NCI-H446 (cell line): ENCODE measurements at regions not wholly inside any gene's neighbourhood (a gene's known extent, or its start where the extent isn't known, plus 50 kb on each side); places are given as distances from the start of the nearest gene placed in this dataset.
"Not testable (repeated sequence)": the region's sequence is repeated elsewhere in the genome, so short reads cannot be mapped to it uniquely, and the experiment has no call there.

Experiments used
- DNase-seq, 2 experiments: peaks; one replicate each; lab custom pipeline; 2025; lab: John Stamatoyannopoulos, UW

DNA sequence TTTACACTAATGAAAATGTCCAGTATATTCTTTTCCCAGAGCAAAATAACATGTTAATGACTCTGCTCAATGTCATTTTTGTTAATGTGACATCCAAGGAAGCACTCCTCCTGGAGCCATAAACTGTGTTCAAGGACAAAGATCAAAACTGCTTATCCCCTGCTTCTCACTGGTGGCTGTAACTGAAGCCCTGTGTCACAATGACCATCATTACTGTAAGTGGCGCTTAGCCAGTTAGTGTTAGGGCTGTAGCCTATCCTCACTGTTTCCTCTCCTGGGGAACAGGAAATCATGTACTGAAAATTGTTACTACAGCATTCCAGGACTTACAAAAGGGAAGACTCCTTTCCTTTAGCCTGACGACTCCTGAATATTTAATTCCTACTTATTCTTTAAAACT, 71.7 kb upstream of the COX7C start:
- no peak for DNase-seq

DNA sequence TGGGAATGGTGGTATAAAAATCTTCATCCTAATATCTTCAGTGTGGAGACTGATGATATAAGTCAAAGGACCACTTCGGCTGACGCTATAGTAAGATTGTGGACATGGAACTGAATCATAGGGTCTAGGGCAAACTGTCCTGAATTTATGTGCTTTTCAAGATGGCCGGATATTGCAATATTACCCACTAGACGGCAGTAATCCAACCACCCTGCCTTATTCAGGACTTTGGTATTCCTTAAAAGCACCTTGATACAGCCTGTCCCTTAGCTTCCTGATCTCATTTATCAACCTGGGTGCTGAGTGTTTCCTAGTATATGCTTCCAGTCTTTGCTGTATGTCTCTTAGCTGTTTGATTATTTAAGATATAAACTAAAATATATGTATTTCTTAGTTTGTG, 71.2 kb upstream of the COX7C start:
- DNase-seq = no peak

DNA sequence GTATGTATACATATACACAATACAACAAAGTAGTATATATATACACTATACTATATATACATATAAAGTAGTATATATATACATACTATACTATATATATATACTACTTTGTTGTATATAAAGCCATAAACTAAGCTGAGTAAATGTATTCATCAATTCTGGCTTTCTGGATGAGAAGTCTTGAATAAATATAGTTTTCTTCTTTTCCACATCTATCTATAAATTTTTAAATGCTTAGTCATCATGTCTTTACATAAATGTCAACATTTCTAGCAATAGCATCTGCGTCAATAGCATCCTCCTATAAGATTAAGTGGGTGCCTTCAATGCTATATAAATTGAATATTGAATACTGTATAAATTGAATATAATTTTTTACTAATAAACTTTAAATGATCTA, 63.1 kb upstream of the COX7C start:
- DNase-seq = no peak

DNA sequence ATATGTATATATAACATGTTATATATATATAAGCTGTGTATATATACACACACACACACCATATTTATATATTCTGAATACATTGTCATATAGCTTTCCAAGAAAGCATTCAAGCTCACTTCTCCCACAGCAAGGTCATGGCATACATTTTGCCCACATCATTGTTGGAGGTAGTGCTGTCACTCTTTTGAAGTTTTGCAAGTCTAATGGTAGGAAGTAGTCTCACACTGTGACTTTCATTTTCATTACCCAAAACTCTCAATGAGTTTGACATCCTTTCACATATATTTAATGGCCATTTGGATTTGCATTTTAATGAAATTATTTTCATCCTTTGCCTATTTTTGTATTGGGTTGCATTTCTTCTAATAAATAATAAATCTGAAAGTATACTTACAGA, 59.8 kb upstream of the COX7C start:
- no peak for DNase-seq

DNA sequence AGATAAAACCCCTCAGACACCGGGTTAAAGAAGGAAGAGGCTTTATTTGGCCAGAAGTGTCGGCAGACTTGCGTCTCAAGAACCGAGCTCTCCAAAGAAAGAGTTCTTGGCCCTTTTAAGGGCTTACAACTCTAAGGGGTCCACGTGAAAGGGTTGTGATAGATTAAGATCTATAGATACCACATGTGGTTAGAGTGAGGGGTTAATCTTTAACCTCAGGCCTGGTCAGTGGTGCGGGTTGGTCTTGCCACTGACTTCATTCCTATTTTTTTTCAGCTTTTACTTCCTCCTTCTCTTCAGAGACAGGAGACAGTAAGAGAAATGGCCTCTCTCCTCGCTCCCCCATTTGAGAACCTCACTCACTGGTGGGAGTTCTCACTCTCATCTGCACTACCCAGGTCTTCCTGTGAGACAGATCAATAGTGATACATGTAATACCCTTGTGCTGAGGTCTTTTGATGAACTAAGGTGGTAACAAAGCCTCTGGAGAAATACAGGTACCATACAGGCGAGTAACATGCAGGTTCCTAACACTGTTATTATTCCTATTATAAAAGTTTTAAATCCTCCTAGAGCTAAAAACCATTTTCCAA, 52.4 kb upstream of the COX7C start:
- DNase-seq = no peak

DNA sequence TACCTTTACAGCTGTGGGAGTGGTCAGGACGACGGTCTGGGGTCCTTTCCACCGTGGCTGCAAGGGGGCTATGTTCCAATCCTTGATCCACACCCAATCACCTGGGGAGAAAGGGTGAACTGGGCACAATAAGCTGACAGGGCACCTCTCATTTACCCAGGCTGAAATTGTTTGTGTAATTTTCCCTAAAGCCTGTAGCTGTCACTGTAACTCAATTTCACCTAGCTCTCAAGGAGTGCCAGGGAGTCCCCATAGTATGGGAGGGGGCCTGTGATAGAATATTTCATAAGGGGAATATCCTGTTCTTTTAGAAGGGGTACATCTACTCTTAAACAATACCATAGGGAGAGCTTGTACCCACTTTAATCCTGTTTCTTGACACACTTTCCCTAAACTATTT, 51.7 kb upstream of the COX7C start:
- DNase-seq = not testable (repeated sequence)
